Cerebellar nuclear complex (tissue), 1 donor: ENCODE measurements at regions not wholly inside any gene's neighbourhood (a gene's known extent, or its start where the extent isn't known, plus 50 kb on each side); places are given as distances from the start of the nearest gene placed in this dataset.
"Not testable (repeated sequence)": the region's sequence is repeated elsewhere in the genome, so short reads cannot be mapped to it uniquely, and the experiment has no call there.

Source experiments
- DNase-seq, 2 experiments: peaks; one replicate each; lab custom pipeline; 2025; lab: John Stamatoyannopoulos, UW

DNA sequence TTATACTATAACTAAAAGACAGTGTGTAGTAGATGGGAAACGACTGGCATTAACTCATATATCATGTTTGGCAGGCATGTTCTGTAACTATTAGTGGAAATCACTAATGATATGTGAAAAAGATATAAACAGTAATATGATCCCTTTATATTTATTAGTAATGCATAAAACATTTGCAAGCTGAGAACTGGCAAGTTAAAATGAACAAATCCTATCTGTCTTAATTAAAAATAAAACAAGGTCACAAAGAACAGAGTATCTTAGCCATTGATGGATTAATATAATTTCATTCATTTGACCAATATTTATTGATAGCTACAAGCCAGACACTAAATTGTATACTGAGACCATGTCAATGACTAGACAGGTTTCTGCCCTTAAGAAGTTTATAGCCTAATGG lies 154.5 kb downstream of the CRPPA start:
- DNase-seq: no peak

DNA sequence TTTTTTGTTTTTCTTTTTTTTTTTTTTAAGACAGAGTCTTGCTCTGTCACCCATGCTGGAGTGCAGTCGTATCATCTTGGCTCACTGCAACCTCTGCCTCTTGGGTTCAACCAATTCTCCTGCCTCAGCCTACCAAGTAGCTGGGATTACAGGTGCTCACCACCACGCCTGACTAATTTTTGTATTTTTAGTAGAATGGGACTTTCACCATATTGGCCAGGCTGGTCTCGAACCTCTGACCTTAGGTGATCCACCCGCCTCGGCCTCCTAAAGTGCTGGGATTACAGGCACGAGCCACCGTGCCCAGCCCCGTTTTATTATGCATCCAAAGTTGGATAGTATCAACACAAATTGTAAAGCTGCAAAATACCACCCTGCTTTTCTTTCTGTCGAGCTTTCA lies 154.9 kb downstream of the CRPPA start:
- not testable (repeated sequence) for DNase-seq

DNA sequence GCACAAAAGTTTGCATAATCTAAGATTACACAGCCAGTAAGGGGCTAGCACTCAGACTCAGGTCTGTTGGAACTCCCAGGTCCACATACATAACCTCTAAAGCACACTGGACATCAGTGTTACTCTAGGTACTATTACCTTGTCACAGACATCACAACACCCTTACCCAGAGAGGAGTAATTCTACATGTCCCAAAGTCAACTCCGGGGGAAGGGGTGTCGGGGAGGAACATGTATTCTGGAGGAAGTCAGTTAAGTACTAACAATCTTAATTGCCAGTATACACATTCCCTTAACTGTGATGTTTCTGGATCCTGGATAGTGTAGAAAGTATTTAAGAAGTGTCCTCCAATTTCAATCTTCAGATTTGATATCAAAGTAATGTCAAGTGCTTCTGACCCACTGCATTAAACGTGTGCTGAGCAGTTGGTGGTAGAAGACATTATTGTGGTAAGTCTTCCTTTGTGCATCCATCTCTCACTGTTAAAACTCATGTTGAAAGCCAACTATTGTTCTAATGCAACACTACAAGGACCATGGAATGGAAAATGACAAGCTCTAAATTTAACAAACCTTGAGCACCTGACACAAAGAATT lies 155.4 kb downstream of the CRPPA start:
- DNase-seq: no peak

DNA sequence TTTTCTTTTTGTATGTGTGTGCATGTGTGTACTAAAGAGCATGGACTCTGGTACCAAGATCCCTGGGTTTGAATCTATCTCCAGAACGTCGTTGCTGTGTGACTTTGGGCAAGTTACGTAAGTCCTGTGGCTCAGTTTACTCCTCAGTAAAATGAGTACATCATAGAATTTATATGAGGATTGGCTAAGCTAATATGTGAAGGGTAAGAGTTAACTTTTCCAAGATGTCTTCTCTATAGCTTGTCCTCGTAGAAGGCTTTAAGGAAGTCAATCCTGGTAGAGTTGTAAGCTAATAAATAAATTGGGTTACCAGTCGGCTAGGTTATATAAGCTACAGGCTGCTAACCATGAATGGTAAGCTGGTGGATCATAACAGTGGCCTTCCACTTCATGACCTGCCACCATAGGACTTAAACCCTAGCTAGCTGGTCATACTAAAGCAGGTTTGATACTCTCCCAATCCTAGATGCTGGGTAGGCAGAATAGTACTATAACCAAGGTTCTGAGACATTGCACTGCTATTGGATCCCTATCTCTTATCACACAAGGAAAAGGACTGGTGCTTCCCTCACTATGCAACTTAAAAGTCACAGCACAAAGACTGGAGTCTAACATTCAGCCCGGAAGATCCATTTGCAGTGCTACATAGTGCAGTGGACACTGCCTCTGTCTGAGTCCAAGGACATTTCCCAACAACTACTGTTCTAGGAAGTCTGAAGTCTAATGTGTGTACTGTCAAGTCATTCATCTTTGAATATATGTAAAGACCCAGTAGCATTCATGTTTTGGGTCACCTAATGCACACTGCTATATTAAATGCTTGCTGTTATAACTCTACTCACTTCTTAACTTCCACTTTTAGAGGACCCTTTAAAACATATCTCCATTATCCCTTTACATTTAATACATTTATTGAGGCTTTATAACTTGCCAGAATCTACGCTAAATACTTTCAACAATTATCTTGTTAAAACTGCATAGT lies 156.2 kb downstream of the CRPPA start:
- no peak for DNase-seq

DNA sequence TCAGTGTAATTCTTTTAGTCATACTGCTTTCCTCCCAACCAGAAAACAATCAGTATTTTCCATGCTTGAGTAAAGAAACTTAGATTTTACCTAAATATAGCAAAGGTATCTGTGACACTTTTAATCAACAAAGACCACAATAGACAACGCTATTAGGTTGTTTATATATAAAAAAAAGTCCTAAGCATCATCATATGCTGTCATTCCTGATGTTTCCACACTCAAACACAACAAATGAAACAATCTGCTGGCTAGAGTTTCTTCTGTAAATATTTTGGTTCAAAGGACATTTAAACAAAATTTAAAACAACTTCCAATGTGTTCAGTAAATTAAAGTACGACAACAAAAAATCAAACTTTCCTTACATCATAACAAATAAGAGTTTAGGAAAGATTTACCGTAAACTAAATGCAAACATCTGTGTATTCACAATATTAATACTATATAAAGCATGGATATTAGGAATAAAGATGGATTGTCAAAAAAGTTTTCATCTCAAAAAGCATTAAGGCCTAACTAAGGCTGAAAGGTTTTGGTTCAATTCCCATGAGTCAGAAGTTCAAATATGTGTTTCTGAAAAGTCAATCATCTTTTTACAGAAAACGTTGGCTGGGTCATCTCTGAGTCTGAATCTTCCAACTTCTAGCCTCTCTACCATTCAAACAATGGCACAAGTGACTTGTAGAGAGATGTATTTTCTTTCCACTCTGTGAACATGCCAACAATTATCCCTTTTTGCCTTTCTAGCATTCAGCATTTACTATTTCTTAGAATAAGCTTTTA lies 157.1 kb downstream of the CRPPA start:
- DNase-seq: no peak

DNA sequence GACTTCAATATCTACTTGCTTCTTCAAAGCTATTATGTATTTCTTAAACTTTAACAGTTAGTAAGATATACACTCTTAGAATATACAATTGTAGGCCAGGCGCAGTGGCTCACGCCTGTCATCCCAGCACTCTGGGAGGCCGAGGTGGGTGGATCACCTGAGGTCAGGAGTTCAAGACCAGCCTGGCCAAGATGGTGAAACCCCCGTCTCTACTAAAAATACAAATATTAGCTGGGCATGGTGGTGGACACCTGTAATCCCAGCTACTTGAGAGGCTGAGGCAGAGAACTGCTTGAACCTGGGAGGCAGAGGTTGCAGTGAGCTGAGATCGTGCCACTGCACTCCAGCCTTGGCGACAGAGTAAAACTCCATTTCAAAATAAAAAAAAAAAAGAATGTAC lies 158.0 kb downstream of the CRPPA start:
- DNase-seq: not testable (repeated sequence)

DNA sequence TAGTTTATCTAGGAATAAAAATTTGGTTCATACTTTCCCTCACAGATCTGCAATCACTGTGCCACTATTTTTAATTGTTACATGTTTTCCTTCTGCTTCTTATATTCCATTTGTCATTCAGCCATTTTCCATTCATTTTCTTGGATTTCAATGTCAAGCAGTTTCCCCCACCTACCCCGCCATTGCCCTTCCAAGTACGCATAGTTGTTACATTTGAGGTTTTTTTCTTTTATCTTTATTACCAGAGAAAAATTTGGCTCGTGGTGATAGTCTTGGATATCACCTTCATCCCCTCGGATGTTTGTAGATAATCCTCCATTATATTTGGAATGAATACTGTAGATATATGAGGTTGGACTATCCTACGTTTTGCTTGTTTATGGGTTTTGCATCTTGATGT lies 159.7 kb downstream of the CRPPA start:
- no peak for DNase-seq

DNA sequence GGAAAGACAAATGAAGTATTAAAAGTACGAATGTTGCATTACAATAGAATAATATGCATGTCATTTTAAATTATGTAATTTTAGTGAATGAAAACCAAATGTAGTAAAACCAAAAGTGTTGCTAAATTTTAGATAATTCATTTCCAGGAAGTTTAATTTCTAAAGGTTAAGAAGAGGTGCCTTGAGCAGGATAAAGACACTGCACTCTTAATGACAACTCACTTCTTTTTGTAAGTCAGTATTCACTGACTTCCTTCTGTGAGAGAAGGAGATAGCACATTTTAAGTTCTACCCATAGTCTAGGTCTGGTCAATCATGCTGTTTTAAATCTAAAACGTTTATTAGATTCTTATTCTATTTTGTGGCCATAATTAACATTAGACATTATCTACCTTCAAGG lies 160.2 kb downstream of the CRPPA start:
- no peak for DNase-seq

DNA sequence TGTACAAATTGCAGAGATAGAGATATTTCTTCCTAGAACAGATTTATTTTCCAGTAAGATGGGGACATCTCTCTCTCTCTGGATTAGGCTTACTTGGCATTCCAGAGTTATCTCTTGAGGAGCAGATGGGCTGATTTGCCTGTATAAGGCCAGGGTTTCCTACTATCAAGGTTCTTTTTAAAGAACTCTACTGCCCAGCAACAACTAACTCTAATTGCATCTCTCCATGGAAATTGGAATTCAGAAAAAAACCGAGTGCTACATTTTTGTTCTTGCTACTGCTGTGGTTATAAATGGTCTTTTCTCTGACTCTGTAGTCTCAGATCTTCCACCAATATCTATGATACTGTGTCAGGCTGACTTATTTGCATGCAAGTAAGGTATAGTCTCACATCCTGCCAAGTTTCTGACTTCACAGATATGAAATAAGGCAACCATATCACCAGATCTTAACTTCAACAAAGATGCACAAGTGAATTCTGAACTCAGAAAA lies 161.1 kb downstream of the CRPPA start:
- DNase-seq: no peak

DNA sequence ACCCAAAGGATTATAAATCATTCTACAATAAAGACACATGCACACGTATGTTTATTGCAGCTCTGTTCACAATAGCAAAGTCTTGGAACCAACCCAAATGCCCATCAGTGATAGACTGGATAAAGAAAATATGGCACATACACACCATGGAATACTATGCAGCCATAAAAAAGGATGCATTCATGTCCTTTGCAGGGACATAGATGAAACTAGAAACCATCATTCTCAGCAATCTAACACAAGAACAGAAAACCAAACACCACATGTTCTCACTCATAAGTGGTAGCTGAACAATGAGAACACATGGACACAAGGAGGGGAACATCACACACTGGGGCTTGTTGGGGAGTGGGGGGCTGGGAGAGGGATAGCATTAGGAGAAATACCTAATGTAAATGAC lies 164.9 kb downstream of the CRPPA start:
- DNase-seq: not testable (repeated sequence)

DNA sequence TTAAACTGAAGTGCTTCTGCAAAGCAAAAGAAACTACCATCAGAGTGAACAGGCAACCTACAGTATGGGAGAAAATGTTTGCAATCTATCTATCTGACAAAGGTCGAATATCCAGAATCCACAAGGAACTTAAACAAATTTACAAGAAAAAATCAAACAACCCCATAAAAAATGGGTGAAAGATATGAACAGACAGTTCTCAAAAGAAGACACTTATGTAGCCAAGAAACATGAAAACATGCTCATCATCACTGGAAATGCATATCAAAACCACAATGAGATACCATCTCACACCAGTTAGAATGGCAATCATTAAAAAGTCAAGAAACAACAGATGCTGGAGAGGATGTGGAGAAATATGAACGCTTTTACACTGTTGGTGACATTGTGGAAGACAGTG lies 165.4 kb downstream of the CRPPA start:
- DNase-seq: not testable (repeated sequence)

DNA sequence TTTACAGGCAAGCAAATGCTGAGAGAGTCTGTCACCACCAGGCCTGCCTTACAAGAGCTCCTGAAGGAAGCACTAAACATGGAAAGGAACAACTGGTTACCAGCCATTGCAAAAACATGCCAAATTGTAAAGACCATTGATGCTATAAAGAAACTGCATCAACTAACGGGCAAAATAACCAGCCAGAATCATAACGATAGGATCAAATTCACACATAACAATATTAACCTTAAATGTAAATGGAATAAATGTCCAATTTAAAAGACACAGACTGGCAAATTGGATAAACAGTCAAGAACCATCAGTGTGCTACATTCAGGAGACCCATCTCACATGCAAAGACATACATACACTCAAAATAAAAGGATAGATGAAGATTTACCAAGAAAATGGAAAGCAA lies 170.7 kb downstream of the CRPPA start:
- not testable (repeated sequence) for DNase-seq

DNA sequence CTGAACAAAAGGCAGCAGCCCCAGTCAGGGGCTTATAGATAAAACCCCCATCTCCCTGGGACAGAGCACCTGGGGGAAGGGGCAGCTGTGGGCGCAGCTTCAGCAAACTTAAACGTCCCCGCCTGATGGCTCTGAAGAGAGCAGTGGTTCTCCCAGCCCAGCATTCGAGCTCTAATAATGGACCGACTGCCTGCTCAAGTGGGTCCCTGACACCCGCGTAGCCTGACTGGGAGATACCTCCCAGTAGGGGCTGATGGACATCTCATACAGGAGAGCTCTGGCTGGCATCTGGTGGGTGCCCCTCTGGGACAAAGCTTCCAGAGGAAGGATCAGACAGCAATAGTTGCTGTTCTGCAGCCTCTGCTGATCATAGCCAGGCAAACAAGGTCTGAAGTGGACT lies 172.1 kb downstream of the CRPPA start:
- not testable (repeated sequence) for DNase-seq

DNA sequence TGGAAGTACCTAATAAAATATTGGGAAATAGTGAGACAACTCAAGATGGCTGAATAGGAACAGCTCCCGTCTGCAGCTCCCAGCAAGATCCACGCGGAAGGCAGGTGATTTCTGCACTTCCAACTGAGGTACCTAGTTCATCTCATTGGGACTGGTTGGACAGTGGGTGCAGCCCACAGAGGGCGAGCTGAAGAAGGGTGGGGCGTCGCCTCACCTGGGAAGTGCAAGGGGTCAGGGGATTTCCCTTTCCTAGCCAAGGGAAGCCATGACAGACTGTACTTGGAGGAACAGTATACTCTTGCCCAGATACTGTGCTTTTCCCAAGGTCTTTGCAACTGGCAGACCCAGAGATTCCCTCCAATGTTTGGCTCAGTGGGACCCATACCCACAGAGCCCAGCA lies 172.8 kb downstream of the CRPPA start:
- not testable (repeated sequence) for DNase-seq

DNA sequence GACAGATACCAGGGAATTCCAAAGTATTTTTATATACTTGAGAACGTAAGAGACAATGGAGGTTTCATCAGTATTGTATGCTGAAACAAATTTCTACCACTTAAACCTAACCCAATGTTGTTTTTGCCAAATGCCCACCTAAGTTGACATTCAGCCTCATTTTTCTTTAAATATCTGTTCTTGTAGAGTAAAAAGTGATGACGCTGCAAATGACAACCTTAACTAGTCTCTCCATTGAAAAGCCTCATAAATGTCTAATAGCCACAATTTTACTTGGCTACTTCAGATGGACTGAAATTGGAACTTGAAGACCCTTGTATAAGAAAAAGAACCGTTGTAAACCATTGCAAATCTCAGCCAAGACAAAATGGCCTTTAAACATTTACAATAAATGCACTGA lies 176.9 kb downstream of the CRPPA start:
- DNase-seq: no peak

DNA sequence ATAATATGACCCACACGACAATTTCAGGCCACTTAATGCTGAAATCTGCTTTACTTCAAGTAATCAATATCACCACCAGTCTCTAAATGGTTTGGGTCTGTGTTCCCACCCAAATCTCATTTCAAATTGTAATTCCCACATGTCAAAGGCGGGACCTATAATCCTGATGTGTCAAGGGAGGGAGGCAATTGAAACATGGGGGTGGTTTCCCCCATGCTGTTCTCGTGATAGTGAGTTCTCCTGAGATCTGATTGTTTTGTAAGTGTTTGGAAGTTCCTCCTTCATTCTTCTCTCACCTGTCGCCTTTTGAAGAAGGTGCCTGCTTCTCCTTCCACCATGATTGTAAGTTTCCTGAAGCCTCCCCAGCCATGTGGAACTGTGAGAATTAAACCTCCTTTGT lies 178.4 kb downstream of the CRPPA start:
- no peak for DNase-seq

DNA sequence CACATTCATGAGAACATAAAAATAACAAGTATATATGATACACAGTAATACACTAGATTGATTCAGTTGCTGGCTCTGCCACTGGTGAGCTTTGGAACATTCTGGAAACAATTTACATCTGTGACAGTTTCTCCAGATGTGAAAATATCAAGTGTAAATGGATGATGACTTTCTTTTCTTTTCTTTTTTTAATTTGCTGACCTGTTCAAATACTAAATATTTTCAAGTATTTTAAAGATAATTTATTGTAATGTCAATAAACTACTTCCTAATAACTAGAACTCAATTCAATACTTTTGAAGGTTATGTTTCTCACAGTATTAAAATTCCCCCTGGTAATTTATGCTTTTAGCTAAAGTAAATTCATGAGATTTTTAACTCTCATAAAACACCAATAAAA lies 180.3 kb downstream of the CRPPA start:
- DNase-seq: no peak

DNA sequence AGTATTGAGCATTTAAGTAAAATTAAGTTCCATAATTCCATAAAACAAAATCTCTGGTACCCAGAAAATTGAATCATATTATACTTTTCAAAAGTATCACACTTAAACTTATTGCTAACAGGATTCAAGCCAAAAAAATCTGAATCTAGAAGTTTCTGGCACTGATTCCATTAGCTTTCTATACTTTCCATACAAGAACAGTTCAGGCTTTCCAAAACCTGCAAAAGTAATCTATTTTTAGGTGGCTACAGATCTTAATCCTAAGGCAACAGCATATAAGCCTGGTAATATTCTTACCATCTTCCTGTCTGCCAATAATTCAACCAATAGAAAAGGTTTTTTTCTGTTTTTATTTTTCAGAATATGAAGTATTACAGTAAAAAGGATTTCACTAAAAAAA lies 185.0 kb downstream of the CRPPA start:
- no peak for DNase-seq

DNA sequence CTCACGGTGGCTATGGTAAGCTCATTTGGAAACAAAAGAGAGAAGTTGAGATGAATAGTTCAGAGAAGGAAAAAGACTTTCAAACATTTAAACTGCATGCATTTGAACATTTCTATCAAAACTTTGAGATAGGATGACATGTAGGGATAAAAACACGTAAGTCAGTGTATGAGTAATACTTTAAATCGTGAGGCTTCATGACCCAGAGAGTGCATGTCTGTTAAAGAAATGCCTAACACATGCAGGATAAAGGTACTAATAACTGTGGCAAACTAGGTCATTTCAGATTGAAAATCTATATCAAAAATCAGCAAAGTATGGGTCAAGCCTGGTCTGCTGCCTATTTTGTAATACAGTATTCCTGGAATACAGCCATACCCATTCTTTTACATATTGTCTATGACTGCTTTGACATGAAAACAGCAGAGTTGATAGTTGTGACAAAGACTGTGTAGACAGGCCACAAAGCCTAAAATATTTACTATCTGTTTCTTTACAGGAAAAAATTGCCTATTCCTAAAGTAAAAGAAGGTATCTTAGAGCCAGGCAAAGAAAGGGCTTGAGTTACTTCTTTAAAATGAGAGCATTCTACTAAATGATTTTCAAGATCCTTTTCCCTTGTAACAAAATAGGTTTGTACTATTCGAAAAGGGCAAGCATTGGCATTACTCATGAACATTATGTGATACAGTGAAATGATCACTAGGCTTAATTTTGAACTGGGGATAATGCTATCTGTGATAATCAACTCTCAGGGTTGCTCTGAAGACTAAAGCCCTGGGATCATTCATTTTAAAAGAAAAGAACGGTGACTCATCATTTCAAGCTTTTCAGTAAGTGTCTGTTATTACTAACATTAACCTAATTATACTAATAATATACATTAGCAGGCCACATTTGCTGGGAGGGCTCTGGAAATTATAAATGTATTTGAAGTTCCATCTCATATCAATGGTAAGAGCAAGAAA lies 185.9 kb downstream of the CRPPA start:
- no peak for DNase-seq

DNA sequence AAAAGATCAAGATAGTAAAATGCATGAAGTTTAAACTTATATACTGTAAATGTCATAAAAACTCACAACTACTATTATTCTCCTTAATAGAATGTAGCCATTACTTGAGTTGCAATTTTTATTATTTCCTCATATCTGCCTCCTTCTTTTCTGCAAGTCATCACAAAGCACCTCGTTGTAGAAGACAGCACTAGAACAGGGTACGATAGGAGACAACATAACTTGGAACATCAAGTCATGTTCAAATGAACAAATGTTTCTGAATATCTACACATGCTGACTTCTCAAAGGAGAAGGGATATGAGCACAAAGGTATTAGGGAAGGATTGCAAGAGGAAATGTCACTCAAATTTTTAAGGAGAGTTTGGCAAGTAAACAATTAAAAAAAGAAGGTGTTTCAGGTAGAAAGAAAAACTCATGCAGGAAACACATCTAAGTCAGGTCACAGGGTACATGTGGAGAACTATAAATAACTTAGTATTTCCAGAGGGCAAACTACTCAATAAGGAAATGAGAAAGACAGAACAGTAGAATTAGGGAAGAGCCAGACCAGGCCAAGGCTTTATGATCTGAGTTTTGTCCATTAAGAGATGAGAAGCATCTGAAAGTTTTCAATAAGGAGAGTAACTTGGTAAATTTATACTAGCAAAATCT lies 186.7 kb downstream of the CRPPA start:
- DNase-seq: no peak

DNA sequence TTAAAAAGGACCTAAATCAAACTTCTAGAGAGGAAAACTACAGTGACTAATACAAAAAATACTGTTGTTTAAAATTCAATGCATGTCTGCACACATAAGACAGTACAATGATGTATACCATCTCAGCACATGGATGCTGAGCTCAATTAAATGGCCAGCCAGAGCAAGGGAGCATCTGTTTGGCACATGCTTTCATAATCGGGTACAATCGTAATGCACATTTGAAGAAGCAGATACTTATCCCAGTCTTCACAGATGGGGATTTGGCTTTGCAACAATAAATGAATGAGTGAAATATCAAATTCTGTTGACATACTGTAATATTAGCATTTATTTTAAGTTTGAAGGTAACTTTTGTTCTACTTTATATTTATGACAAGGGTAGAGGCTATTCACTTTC lies 187.8 kb downstream of the CRPPA start:
- DNase-seq: no peak
